Mesenchymal stem cell (in vitro differentiated cells and primary cell): ENCODE measurements at regions not wholly inside any gene's neighbourhood (a gene's known extent, or its start where the extent isn't known, plus 50 kb on each side); places are given as distances from the start of the nearest gene placed in this dataset.

Source experiments
- DNase-seq: peaks from one replicate; pipeline ENCODE4 v3.0.0-alpha.2; 2013
- H2AFZ ChIP-seq: one replicate; pipeline ENCODE4 v1.6.1; 2013; ENCODE audit warnings: low read depth, mild to moderate bottlenecking, control low read depth, inconsistent platforms, low read length, moderate library complexity
- H2AK5ac ChIP-seq: 2 replicates; pipeline ENCODE4 v1.6.1; 2013; ENCODE audit warnings: low read length, moderate library complexity, mild to moderate bottlenecking, inconsistent platforms; ENCODE audit not compliant: severe bottlenecking
- H2BK120ac ChIP-seq: one replicate; pipeline ENCODE4 v1.6.1; 2013; ENCODE audit warnings: low read depth, mild to moderate bottlenecking, inconsistent platforms, low read length, moderate library complexity
- H2BK12ac ChIP-seq, 2 experiments: one replicate each; pipeline ENCODE4 v1.6.1; 2013; ENCODE audit warnings: inconsistent platforms in 2 of 2, low read length in 2 of 2, mild to moderate bottlenecking in 2 of 2, moderate library complexity in 2 of 2, control low read depth in 1 of 2
- H2BK15ac ChIP-seq: one replicate; pipeline ENCODE4 v1.6.1; 2013; ENCODE audit warnings: mild to moderate bottlenecking, low read depth, inconsistent platforms; ENCODE audit not compliant: poor library complexity, severe bottlenecking
- H2BK5ac ChIP-seq: 2 replicates; pipeline ENCODE4 v1.6.1; 2013; ENCODE audit warnings: low read depth, mild to moderate bottlenecking, low read length, control low read depth, inconsistent platforms; ENCODE audit not compliant: poor library complexity, severe bottlenecking
- H3K14ac ChIP-seq, 2 experiments: one replicate each; pipeline ENCODE4 v1.6.1; 2013; ENCODE audit warnings: inconsistent platforms in 2 of 2, low read length in 2 of 2, control low read depth in 1 of 2, mild to moderate bottlenecking in 1 of 2, moderate library complexity in 1 of 2
- H3K18ac ChIP-seq, 2 experiments: one replicate each; pipeline ENCODE4 v1.6.1; 2013; ENCODE audit warnings: inconsistent platforms in 2 of 2, low read length in 2 of 2, control low read depth in 1 of 2, low read depth in 1 of 2, mild to moderate bottlenecking in 1 of 2
- H3K23ac ChIP-seq, 2 experiments: one replicate each; pipeline ENCODE4 v1.6.1; 2013; ENCODE audit warnings: inconsistent platforms in 2 of 2, low read length in 2 of 2, mild to moderate bottlenecking in 2 of 2, moderate library complexity in 2 of 2, control low read depth in 1 of 2
- H3K27ac ChIP-seq: 2 replicates; pipeline ENCODE4 v1.5.1; 2013; ENCODE audit warnings: mild to moderate bottlenecking, moderate library complexity, low read length, control low read depth, inconsistent platforms; ENCODE audit not compliant: poor library complexity, severe bottlenecking
- H3K27me3 ChIP-seq, 2 experiments: 2 replicates each; pipeline versions ENCODE4 v1.6.1 to v1.7.0; 2013; ENCODE audit warnings: low read length in 2 of 2, mild to moderate bottlenecking in 2 of 2, moderate library complexity in 2 of 2, control low read depth in 1 of 2, inconsistent platforms in 1 of 2; ENCODE audit not compliant: control insufficient read depth in 1 of 2, insufficient read depth in 1 of 2
- H3K36me3 ChIP-seq, 2 experiments: 2 replicates each; pipeline versions ENCODE4 v1.6.1 to v1.7.0; 2013; ENCODE audit warnings: low read length in 2 of 2, control low read depth in 1 of 2, inconsistent platforms in 1 of 2, low read depth in 1 of 2, mild to moderate bottlenecking in 1 of 2; ENCODE audit not compliant: insufficient read depth in 2 of 2, control insufficient read depth in 1 of 2
- H3K4ac ChIP-seq, 2 experiments: one replicate each; pipeline ENCODE4 v1.6.1; 2013; ENCODE audit warnings: inconsistent platforms in 2 of 2, low read length in 2 of 2, mild to moderate bottlenecking in 2 of 2, moderate library complexity in 2 of 2, control low read depth in 1 of 2, low read depth in 1 of 2
- H3K4me1 ChIP-seq: 2 replicates; pipeline ENCODE4 v1.6.1; 2013; ENCODE audit warnings: low read depth, low read length, control low read depth; ENCODE audit not compliant: control insufficient read depth, insufficient read depth
- H3K4me2 ChIP-seq: 2 replicates; pipeline ENCODE4 v1.6.1; 2013; ENCODE audit warnings: low read length, mild to moderate bottlenecking, inconsistent platforms; ENCODE audit not compliant: poor library complexity, severe bottlenecking
- H3K4me3 ChIP-seq, 2 experiments: 2 replicates each; pipeline versions ENCODE4 v1.5.1 to v1.7.0; 2013; ENCODE audit warnings: low read length in 2 of 2, mild to moderate bottlenecking in 2 of 2, control low read depth in 1 of 2, low read depth in 1 of 2; ENCODE audit not compliant: insufficient read depth in 1 of 2
- H3K79me1 ChIP-seq: replicated peaks from 2 replicates; pipeline ENCODE4 v1.6.1; 2013; ENCODE audit warnings: mild to moderate bottlenecking, control low read depth, low read length, inconsistent platforms; ENCODE audit not compliant: poor library complexity, severe bottlenecking
- H3K9ac ChIP-seq: 2 replicates; pipeline ENCODE4 v1.7.0; 2013; ENCODE audit warnings: mild to moderate bottlenecking, low read length, moderate library complexity
- H3K9me3 ChIP-seq: 2 replicates; pipeline ENCODE4 v1.7.0; 2013; ENCODE audit warnings: mild to moderate bottlenecking, low read length; ENCODE audit not compliant: control insufficient read depth
- H4K8ac ChIP-seq: one replicate; pipeline ENCODE4 v1.6.1; 2013; ENCODE audit warnings: inconsistent platforms, mild to moderate bottlenecking, low read length, moderate library complexity
- H4K91ac ChIP-seq: one replicate; pipeline ENCODE4 v1.6.1; 2013; ENCODE audit warnings: mild to moderate bottlenecking, low read length, inconsistent platforms
- WGBS: methylation state at CpG from one replicate; pipeline ENCODE4 v1.1.7; 2013; ENCODE audit warnings: mixed read lengths; 5-methylcytosine and 5-hydroxymethylcytosine counted together

DNA sequence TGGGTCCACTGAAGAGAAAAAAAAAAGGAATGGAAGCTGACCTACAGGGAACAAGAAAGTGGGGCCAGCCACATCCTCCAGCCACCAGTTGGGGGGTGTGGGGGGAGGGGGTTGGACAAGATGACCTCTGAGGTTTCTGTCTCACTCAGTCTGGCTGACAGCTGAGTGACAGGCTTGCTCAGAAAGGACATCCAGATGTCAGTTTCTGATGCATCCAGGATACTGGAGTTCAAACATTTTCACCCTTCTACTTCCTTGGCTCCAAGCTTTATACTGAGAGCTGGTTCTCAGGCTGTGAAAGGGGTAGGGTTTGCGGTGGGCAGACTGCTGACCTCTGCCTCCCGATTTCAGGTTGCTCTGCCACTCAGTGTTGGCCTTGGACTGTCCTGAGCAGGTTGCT is 2178.3 kb downstream of the TP53TG3F start:
- Histone ChIP-seq H3K9me3 (peaks cover 3% of the 10 kb centered on the region), H3K4me3 (no peak overlapping the region), H3K27me3 (no peaks in the 10 kb centered on the region), H3K4me2 (no peak overlapping the region), H4K91ac (no peak overlapping the region), H3K79me1 (no peaks in the 10 kb centered on the region), H2BK12ac (no peak overlapping the region), H3K23ac (no peak overlapping the region), H3K27ac (no peak overlapping the region), H3K4me1 (no peaks in the 10 kb centered on the region), H2AK5ac (no peak overlapping the region), H3K4ac (no peak overlapping the region), H2AFZ (no peak overlapping the region), H3K18ac (no peak overlapping the region), H2BK15ac (no peak overlapping the region), H3K36me3 (no peaks in the 10 kb centered on the region), H4K8ac (no peak overlapping the region), H2BK5ac (no peak overlapping the region), H3K9ac (no peak overlapping the region), H3K14ac (no peak overlapping the region), H2BK120ac (no peak overlapping the region)
- no peak for DNase-seq
- 38% methylated on average over 2 of the region's 2 CpGs for WGBS

DNA sequence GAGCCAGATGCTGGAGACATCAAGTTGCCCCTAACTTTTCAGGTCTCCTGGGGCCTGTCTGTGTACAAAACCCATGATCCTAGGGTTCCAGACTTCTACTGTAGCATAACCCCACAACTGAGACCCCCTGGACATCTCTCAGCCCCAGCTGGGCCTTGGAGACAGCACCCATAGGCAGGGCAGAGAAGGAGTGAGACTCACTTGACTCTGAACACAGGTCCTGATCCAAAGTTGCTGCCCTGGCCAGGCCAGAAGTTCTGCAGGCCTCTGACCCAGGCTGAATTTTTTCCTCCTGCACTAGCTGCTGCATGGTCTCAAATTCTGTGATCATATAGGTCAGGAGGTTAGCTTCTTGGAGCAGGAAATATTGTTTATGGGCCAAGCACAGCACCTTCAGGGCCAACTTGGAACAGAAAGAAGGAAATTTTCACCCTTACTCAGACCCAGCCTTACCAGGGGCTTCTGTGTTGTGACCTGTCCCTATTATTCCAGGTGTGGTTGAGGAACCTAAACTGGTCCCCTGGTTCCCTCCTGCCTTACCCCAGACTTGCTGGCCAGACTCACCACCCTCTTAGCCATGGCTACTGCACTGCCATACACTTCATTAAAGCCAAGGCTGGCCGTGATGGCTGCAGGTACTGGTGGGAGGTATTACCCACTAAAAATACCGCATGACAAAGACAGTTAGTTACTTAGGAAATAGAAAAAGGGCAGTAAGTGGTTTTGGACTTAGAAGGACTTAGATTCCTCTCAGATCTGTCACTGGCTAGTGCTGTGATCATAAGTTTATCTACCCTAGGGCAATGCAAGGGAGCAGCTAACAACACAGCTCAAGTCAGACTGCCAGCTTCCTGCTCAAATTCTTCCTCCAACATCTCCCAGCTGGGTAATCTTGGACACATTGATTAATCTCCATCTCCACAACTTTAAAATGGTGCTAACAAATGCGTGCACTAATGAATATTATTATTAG is 2180.1 kb downstream of the TP53TG3F start:
- WGBS: 94% methylated on average over 2 of the region's 3 CpGs
- H3K36me3 ChIP-seq: no peaks in the 10 kb centered on the region
- no peaks in the 10 kb centered on the region for H3K79me1 ChIP-seq

GRCh38 chr16:35642322-35642835 is 2183.0 kb downstream of the TP53TG3F start:
- no peak overlapping the region for H4K8ac ChIP-seq
- H3K27me3 ChIP-seq: no peaks in the 10 kb centered on the region
- H2BK12ac ChIP-seq: no peak overlapping the region
- H3K9ac ChIP-seq: no peak overlapping the region
- no peak overlapping the region for H3K4ac ChIP-seq
- H3K9me3 ChIP-seq: peaks cover 3% of the 10 kb centered on the region
- no peak overlapping the region for H4K91ac ChIP-seq
- H2AK5ac ChIP-seq: no peak overlapping the region
- no peak overlapping the region for H3K23ac ChIP-seq
- WGBS: 53% methylated on average over 4 of the region's 4 CpGs
- H3K27ac ChIP-seq: no peak overlapping the region
- no peak overlapping the region for H3K4me2 ChIP-seq
- no peak overlapping the region for H2AFZ ChIP-seq
- no peaks in the 10 kb centered on the region for H3K4me1 ChIP-seq
- H3K4me3 ChIP-seq: no peak overlapping the region
- H2BK120ac ChIP-seq: no peak overlapping the region
- H2BK15ac ChIP-seq: no peak overlapping the region
- no peak overlapping the region for H3K18ac ChIP-seq
- H3K14ac ChIP-seq: no peak overlapping the region
- H2BK5ac ChIP-seq: no peak overlapping the region
- H3K36me3 ChIP-seq: no peaks in the 10 kb centered on the region
- DNase-seq: no peak
- H3K79me1 ChIP-seq: no peaks in the 10 kb centered on the region

More for the DNA sequence above, 2180.1 kb downstream of the TP53TG3F start:
- Histone ChIP-seq H2BK5ac (no peak overlapping the region), H3K9me3 (peaks cover 3% of the 10 kb centered on the region), H4K8ac (no peak overlapping the region), H3K18ac (no peak overlapping the region), H4K91ac (no peak overlapping the region), H2BK12ac (no peak overlapping the region), H2AK5ac (no peak overlapping the region), H3K27ac (no peak overlapping the region), H2BK15ac (no peak overlapping the region), H2BK120ac (no peak overlapping the region), H3K4ac (no peak overlapping the region), H3K9ac (no peak overlapping the region), H3K4me1 (no peaks in the 10 kb centered on the region), H3K4me2 (no peak overlapping the region), H3K27me3 (no peaks in the 10 kb centered on the region), H3K4me3 (no peak overlapping the region), H3K23ac (no peak overlapping the region), H3K14ac (no peak overlapping the region), H2AFZ (no peak overlapping the region)
- no peak for DNase-seq

DNA sequence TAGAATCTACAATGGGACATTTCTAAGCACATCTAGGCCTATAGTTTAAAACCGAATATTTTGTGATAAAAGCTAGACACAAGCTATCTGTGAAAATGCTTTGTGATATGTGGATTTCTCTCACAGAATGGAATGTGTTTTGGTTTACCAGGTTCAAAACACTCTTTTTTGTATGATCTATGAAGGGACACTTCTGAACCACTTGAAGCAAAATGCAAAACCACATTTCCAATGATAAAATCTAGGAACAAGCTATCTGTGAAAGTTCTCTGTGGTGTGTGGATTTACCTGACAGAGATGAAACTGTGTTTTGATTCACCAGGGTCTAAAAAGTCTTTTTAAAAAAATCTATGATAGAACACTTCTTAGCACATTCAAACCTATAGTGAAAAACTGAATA is 2192.4 kb downstream of the TP53TG3F start:
- no peak overlapping the region for H3K23ac ChIP-seq
- H3K4me2 ChIP-seq: no peak overlapping the region
- H4K91ac ChIP-seq: no peak overlapping the region
- H2BK12ac ChIP-seq: no peak overlapping the region
- no peak overlapping the region for H3K9ac ChIP-seq
- no peak overlapping the region for H3K4me3 ChIP-seq
- H3K14ac ChIP-seq: no peak overlapping the region
- WGBS: 57% methylated on average over 1 of the region's 1 CpG
- no peak overlapping the region for H2BK15ac ChIP-seq
- H3K79me1 ChIP-seq: no peaks in the 10 kb centered on the region
- H3K4ac ChIP-seq: no peak overlapping the region
- no peak overlapping the region for H3K27ac ChIP-seq
- H3K4me1 ChIP-seq: no peaks in the 10 kb centered on the region
- no peaks in the 10 kb centered on the region for H3K36me3 ChIP-seq
- no peak overlapping the region for H2BK5ac ChIP-seq
- no peaks in the 10 kb centered on the region for H3K27me3 ChIP-seq
- no peak overlapping the region for H2AK5ac ChIP-seq
- H3K9me3 ChIP-seq: peaks cover 27% of the 10 kb centered on the region
- no peak for DNase-seq
- H3K18ac ChIP-seq: no peak overlapping the region
- H2AFZ ChIP-seq: no peak overlapping the region
- no peak overlapping the region for H4K8ac ChIP-seq
- no peak overlapping the region for H2BK120ac ChIP-seq
